ENCODE measurements at regions not wholly inside any gene's neighbourhood (a gene's known extent, or its start where the extent isn't known, plus 50 kb on each side); places are given as distances from the start of the nearest gene placed in this dataset.

GRCh38 chr5:176183321-176184074 lies 54.7 kb upstream of the SIMC1 start:
- WGBS (ENCODE audit: low lambda C conversion rate), result 57% methylated on average over 9 of the region's 16 CpGs
- TF ChIP-seq PRPF4 (IDR thresholded peaks at IDR 0.05; ENCODE audit: low read depth, low read length, poor library complexity, severe bottlenecking) (no peak), HNF1A (IDR thresholded peaks at IDR 0.05; ENCODE audit: low read depth) (no peak), HNF1A (CRISPR knock-in tag; IDR thresholded peaks at IDR 0.05; ENCODE audit: borderline replicate concordance) (no peak), HOMEZ (CRISPR knock-in tag; IDR thresholded peaks at IDR 0.05; ENCODE audit: low read depth) (no peak), ELK4 (CRISPR knock-in tag; IDR thresholded peaks at IDR 0.05; ENCODE audit: borderline replicate concordance) (no peak), SNAPC4 (CRISPR knock-in tag; IDR thresholded peaks at IDR 0.05) (no peak), ZNF260 (CRISPR knock-in tag; IDR thresholded peaks at IDR 0.05; ENCODE audit: borderline replicate concordance, low read depth) (no peak), GLMP (CRISPR knock-in tag; IDR thresholded peaks at IDR 0.05; ENCODE audit: borderline replicate concordance) (no peak), AHR (CRISPR knock-in tag; IDR thresholded peaks at IDR 0.05) (no peak), RFX5 (IDR thresholded peaks at IDR 0.05; ENCODE audit: low read depth, low read length) (no peak)

More at GRCh38 chr5:176183321-176184074, 54.7 kb upstream of the SIMC1 start:
- no peak overlapping the region for H3K4me3 ChIP-seq (replicated peaks in 1 of 3; ENCODE audit: insufficient read depth in 1 of 3, low read depth in 2 of 3, low read length in 3 of 3)
- H3K27me3 ChIP-seq (ENCODE audit: control insufficient read depth in 1 of 2, insufficient read depth in 2 of 2, low read length in 2 of 2), result peaks cover 0 to 5% of the 10 kb centered on the region in 2 experiments; a peak in 2 of 5 replicates
- CTCF ChIA-PET (ENCODE audit: low intra/inter-chr PET ratio, low total read pairs), result no interaction called here
- no TSS peak for BruUV-seq (replicated peaks)
- DNase-seq (ENCODE audit: low spot score), result no peak
- H3K4me1 ChIP-seq (ENCODE audit: insufficient read depth, low read length), result peaks cover 24% of the 10 kb centered on the region
- no peaks in the 10 kb centered on the region for H3K79me2 ChIP-seq (ENCODE audit: insufficient read depth, low read length)
- ATAC-seq, result no peak
- no peaks in the 10 kb centered on the region for H3K36me3 ChIP-seq (replicated peaks in 1 of 2; ENCODE audit: control insufficient read depth in 1 of 2, insufficient read depth in 2 of 2, low read length in 2 of 2)
- H2AFZ ChIP-seq (ENCODE audit: low read length), result no peak overlapping the region
- no peaks in the 10 kb centered on the region for H4K20me1 ChIP-seq (ENCODE audit: insufficient read depth, low read length)
- intact Hi-C loops (cut with micrococcal nuclease; ENCODE audit: unreplicated experiment), result no loop called here
- no peak overlapping the region for H3K9ac ChIP-seq (ENCODE audit: insufficient read depth, low read depth, low read length)
- POLR2A ChIA-PET, result no interaction called here
- FAIRE-seq, result no peak
- no peak overlapping the region for H3K27ac ChIP-seq (ENCODE audit: extremely low read length, insufficient read depth, low read length)
- no peak overlapping the region for H3K4me2 ChIP-seq (ENCODE audit: low read depth, low read length)
- peaks cover 7% of the 10 kb centered on the region for H3K9me3 ChIP-seq (ENCODE audit: low read length)
- in situ Hi-C loops (cut with HindIII; ENCODE audit: extremely low pct_ligation_motif_present, low pct_unique_long_range_greater_than_20kb), result no loop called here

Measured in HepG2 (cell line).